ENCODE measurements at regions not wholly inside any gene's neighbourhood (a gene's known extent, or its start where the extent isn't known, plus 50 kb on each side); places are given as distances from the start of the nearest gene placed in this dataset.

- H3K4me2 ChIP-seq (ENCODE audit: low read length): no peak overlapping the region
- no peak overlapping the region for H4K91ac ChIP-seq (ENCODE audit: low read depth, low read length)
- no peak overlapping the region for H2BK5ac ChIP-seq (ENCODE audit: low read depth, low read length, poor library complexity)
- no peak overlapping the region for H3K4ac ChIP-seq (ENCODE audit: low read depth, low read length)
- no peaks in the 10 kb centered on the region for H3K27me3 ChIP-seq (ENCODE audit: insufficient read depth, low read length)
- H3K27ac ChIP-seq (ENCODE audit: low read depth, low read length): no peak overlapping the region
- no peak overlapping the region for H4K12ac ChIP-seq (ENCODE audit: low read depth, low read length)
- no peak overlapping the region for H3K18ac ChIP-seq (ENCODE audit: low read length)
- no peak overlapping the region for H3K23ac ChIP-seq (ENCODE audit: low read length)
- no peak overlapping the region for H2BK12ac ChIP-seq (ENCODE audit: low read length)
- no peak overlapping the region for H2BK120ac ChIP-seq (ENCODE audit: insufficient read depth, low read length, poor library complexity)
- WGBS (ENCODE audit: extremely low coverage, insufficient coverage, insufficient read length): 100% methylated on average over 1 of the region's 1 CpG
- no peaks in the 10 kb centered on the region for H3K79me2 ChIP-seq (ENCODE audit: control insufficient read depth, insufficient read depth, low read length, poor library complexity)
- no peak for DNase-seq
- H3K9me3 ChIP-seq (ENCODE audit: insufficient read depth, low read depth, low read length): no peaks in the 10 kb centered on the region
- H3K4me1 ChIP-seq (ENCODE audit: control insufficient read depth in 1 of 2, insufficient read depth in 2 of 2, low read length in 2 of 2): peaks cover 0 to 7% of the 10 kb centered on the region in 2 experiments
- no peak overlapping the region for H3K4me3 ChIP-seq (ENCODE audit: low read depth, low read length)
- H2AFZ ChIP-seq (ENCODE audit: insufficient read depth, low read length, poor library complexity): no peak overlapping the region
- no peak overlapping the region for H3K14ac ChIP-seq (ENCODE audit: low read length)
- no peak overlapping the region for H4K8ac ChIP-seq (ENCODE audit: low read depth, low read length)
- H2AK5ac ChIP-seq (ENCODE audit: low read length): no peak overlapping the region
- H3K36me3 ChIP-seq (ENCODE audit: control insufficient read depth in 1 of 2, insufficient read depth in 2 of 2, low read length in 2 of 2): no peaks in the 10 kb centered on the region
- H3K79me1 ChIP-seq (ENCODE audit: low read length): no peaks in the 10 kb centered on the region
- H3K9ac ChIP-seq (ENCODE audit: low read length): no peak overlapping the region
Measured at GRCh38 chr9:129396365-129396708, 218.3 kb upstream of the IER5L start.

- Histone ChIP-seq H4K8ac (ENCODE audit: low read depth, low read length) (no peak overlapping the region), H3K79me1 (ENCODE audit: low read length) (no peaks in the 10 kb centered on the region), H3K4ac (ENCODE audit: low read depth, low read length) (no peak overlapping the region), H3K79me2 (ENCODE audit: control insufficient read depth, insufficient read depth, low read length, poor library complexity) (no peaks in the 10 kb centered on the region), H4K91ac (ENCODE audit: low read depth, low read length) (no peak overlapping the region), H2BK120ac (ENCODE audit: insufficient read depth, low read length, poor library complexity) (no peak overlapping the region), H3K27me3 (ENCODE audit: insufficient read depth, low read length) (no peaks in the 10 kb centered on the region), H2BK5ac (ENCODE audit: low read depth, low read length, poor library complexity) (no peak overlapping the region), H3K4me3 (ENCODE audit: low read depth, low read length) (no peak overlapping the region), H3K18ac (ENCODE audit: low read length) (no peak overlapping the region), H3K4me1 (ENCODE audit: control insufficient read depth in 1 of 2, insufficient read depth in 2 of 2, low read length in 2 of 2) (peaks cover 0 to 3% of the 10 kb centered on the region in 2 experiments), H3K14ac (ENCODE audit: low read length) (no peak overlapping the region), H3K27ac (ENCODE audit: low read depth, low read length) (no peak overlapping the region), H3K9me3 (ENCODE audit: insufficient read depth, low read depth, low read length) (no peaks in the 10 kb centered on the region), H2AK5ac (ENCODE audit: low read length) (no peak overlapping the region), H3K9ac (ENCODE audit: low read length) (no peak overlapping the region), H2BK12ac (ENCODE audit: low read length) (no peak overlapping the region), H3K4me2 (ENCODE audit: low read length) (no peak overlapping the region), H2AFZ (ENCODE audit: insufficient read depth, low read length, poor library complexity) (no peak overlapping the region), H3K36me3 (ENCODE audit: control insufficient read depth in 1 of 2, insufficient read depth in 2 of 2, low read length in 2 of 2) (no peaks in the 10 kb centered on the region), H3K23ac (ENCODE audit: low read length) (no peak overlapping the region), H4K12ac (ENCODE audit: low read depth, low read length) (no peak overlapping the region)
- WGBS (ENCODE audit: extremely low coverage, insufficient coverage, insufficient read length): 100% methylated on average over 3 of the region's 3 CpGs
- DNase-seq: no peak
Measured at GRCh38 chr9:129395633-129396364, 217.7 kb upstream of the IER5L start.

GRCh38 chr9:129394886-129395279, 216.8 kb upstream of the IER5L start:
- no peak overlapping the region for H2AK5ac ChIP-seq (ENCODE audit: low read length)
- H3K4me2 ChIP-seq (ENCODE audit: low read length): no peak overlapping the region
- H3K23ac ChIP-seq (ENCODE audit: low read length): no peak overlapping the region
- H2BK12ac ChIP-seq (ENCODE audit: low read length): no peak overlapping the region
- no peak overlapping the region for H3K4ac ChIP-seq (ENCODE audit: low read depth, low read length)
- H4K91ac ChIP-seq (ENCODE audit: low read depth, low read length): no peak overlapping the region
- no peak overlapping the region for H3K18ac ChIP-seq (ENCODE audit: low read length)
- H3K9me3 ChIP-seq (ENCODE audit: insufficient read depth, low read depth, low read length): no peaks in the 10 kb centered on the region
- H3K79me1 ChIP-seq (ENCODE audit: low read length): no peaks in the 10 kb centered on the region
- H2BK5ac ChIP-seq (ENCODE audit: low read depth, low read length, poor library complexity): no peak overlapping the region
- H3K9ac ChIP-seq (ENCODE audit: low read length): no peak overlapping the region
- H3K79me2 ChIP-seq (ENCODE audit: control insufficient read depth, insufficient read depth, low read length, poor library complexity): no peaks in the 10 kb centered on the region
- no peak overlapping the region for H3K14ac ChIP-seq (ENCODE audit: low read length)
- H3K4me3 ChIP-seq (ENCODE audit: low read depth, low read length): no peak overlapping the region
- H3K4me1 ChIP-seq (ENCODE audit: control insufficient read depth in 1 of 2, insufficient read depth in 2 of 2, low read length in 2 of 2): peaks cover 0 to 3% of the 10 kb centered on the region in 2 experiments
- no peaks in the 10 kb centered on the region for H3K36me3 ChIP-seq (ENCODE audit: control insufficient read depth in 1 of 2, insufficient read depth in 2 of 2, low read length in 2 of 2)
- no peak overlapping the region for H2BK120ac ChIP-seq (ENCODE audit: insufficient read depth, low read length, poor library complexity)
- no peak overlapping the region for H4K8ac ChIP-seq (ENCODE audit: low read depth, low read length)
- no peak overlapping the region for H2AFZ ChIP-seq (ENCODE audit: insufficient read depth, low read length, poor library complexity)
- 100% methylated on average over 1 of the region's 3 CpGs for WGBS (ENCODE audit: extremely low coverage, insufficient coverage, insufficient read length)
- H3K27ac ChIP-seq (ENCODE audit: low read depth, low read length): no peak overlapping the region
- no peaks in the 10 kb centered on the region for H3K27me3 ChIP-seq (ENCODE audit: insufficient read depth, low read length)
- no peak for DNase-seq
- H4K12ac ChIP-seq (ENCODE audit: low read depth, low read length): no peak overlapping the region

- Histone ChIP-seq H3K27ac (ENCODE audit: low read depth, low read length) (no peak overlapping the region), H2BK5ac (ENCODE audit: low read depth, low read length, poor library complexity) (no peak overlapping the region), H2AK5ac (ENCODE audit: low read length) (no peak overlapping the region), H3K14ac (ENCODE audit: low read length) (no peak overlapping the region), H4K8ac (ENCODE audit: low read depth, low read length) (no peak overlapping the region), H3K4ac (ENCODE audit: low read depth, low read length) (no peak overlapping the region), H3K79me1 (ENCODE audit: low read length) (no peaks in the 10 kb centered on the region), H3K4me3 (ENCODE audit: low read depth, low read length) (no peak overlapping the region), H3K4me2 (ENCODE audit: low read length) (no peak overlapping the region), H3K9ac (ENCODE audit: low read length) (no peak overlapping the region), H2BK12ac (ENCODE audit: low read length) (no peak overlapping the region), H3K23ac (ENCODE audit: low read length) (no peak overlapping the region), H4K91ac (ENCODE audit: low read depth, low read length) (no peak overlapping the region), H3K79me2 (ENCODE audit: control insufficient read depth, insufficient read depth, low read length, poor library complexity) (no peaks in the 10 kb centered on the region), H3K18ac (ENCODE audit: low read length) (no peak overlapping the region), H4K12ac (ENCODE audit: low read depth, low read length) (no peak overlapping the region), H2AFZ (ENCODE audit: insufficient read depth, low read length, poor library complexity) (no peak overlapping the region), H3K4me1 (ENCODE audit: control insufficient read depth in 1 of 2, insufficient read depth in 2 of 2, low read length in 2 of 2) (peaks cover 0 to 3% of the 10 kb centered on the region in 2 experiments), H3K9me3 (ENCODE audit: insufficient read depth, low read depth, low read length) (no peaks in the 10 kb centered on the region), H3K36me3 (ENCODE audit: control insufficient read depth in 1 of 2, insufficient read depth in 2 of 2, low read length in 2 of 2) (no peaks in the 10 kb centered on the region), H3K27me3 (ENCODE audit: insufficient read depth, low read length) (no peaks in the 10 kb centered on the region), H2BK120ac (ENCODE audit: insufficient read depth, low read length, poor library complexity) (no peak overlapping the region)
- DNase-seq: no peak
- no CpG with 5 or more reads among the region's 25 CpGs for WGBS (ENCODE audit: extremely low coverage, insufficient coverage, insufficient read length)
Measured at GRCh38 chr9:129394061-129394885, 216.2 kb upstream of the IER5L start.
